Stimulated activated CD4-positive, alpha-beta T cell treated with anti-CD3 and anti-CD28 coated beads, TNF-alpha, amount 100 ng/mL, for 48 hours (primary cell): ENCODE measurements at regions not wholly inside any gene's neighbourhood (a gene's known extent, or its start where the extent isn't known, plus 50 kb on each side); places are given as distances from the start of the nearest gene placed in this dataset.

ENCODE experiments used
- DNase-seq, 3 donors: peaks; one replicate each; pipeline ENCODE4 v3.0.0-alpha.2; 2020; ENCODE audit warnings: low read depth in 3 of 3

DNA sequence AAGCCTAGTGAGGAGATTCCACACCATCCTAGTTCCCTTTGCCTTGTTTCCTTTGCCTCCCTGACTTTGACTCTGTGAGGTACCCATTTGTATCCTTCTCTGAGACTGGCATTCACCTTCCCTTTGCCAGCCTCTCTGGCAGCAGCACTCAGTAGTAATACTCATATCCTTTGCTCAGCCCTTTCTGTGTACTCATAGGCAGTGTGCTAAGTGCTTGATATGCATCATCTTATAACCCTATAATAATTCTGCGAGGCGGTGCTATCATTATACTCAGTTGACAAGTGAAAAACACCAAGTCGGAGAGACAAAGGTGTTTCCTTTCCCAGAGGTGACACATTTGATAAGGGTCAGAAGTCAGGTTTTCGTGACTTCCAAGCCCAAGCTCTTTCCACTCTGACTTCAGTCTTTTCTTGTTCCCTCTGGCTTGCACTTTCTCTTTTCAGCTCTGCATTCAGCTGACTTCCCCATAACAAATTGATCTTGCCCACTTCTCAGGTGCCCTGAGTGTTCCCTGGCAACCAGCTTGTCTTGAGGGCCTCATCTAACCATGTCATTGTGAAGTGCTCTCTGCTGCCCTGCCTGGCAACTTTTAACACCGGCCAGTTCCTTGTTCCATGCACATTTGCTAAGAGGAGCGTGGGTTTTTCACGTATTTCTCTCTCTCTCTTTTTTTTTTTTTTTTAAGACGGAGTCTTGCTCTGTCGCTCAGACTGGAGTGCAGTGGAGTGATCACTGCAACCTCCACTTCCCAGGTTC is 94.5 kb upstream of the UPP2 start:
- no peak for DNase-seq

DNA sequence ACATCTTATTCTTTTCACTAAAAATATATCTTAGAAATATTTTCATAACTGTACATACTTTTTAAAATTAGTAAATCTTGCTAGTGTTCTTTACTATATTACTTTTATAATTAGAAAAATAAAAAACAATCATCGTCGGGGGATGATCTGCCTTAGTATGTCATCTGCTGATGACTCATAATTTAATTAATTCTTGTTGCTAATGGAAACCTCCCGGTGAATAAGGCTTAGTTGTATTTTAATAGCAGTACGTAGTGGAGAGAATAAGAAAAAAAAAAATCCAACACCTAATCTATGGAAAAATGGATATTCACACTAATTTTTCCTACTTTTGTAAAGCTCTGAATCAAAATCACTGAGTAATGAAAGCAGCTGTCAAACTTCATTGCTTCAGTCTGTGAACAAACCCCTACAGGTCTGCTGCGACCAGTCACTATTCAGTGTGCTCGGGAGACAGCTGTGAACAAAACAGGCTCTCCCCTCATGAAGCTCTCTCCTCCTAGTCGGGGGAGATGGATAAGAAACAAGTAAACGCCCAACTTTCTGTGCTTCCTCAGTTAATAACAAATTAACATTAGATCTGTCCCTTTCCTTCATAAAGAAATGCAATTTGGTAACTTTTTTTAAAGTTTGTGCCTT is 97.4 kb upstream of the UPP2 start:
- DNase-seq: no peak

DNA sequence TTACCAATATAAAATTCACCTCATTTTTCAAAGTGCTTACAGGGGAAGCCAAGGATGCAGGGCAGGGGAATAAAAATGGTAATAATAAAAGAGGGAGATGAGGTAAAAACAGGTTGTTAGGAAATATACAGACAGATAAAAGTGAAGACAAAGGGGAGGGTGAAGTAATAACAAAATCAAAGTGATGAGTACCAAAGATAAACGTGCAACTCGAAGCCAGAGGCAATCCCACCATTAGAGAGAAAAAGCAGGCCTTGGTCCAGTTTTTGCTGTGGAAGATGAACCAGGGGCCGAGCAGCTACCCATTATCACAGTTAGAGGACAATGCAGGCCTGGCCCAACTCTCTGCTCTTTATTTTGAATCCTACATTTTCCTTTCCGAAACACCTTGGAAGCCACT is 99.6 kb upstream of the UPP2 start:
- no peak for DNase-seq

DNA sequence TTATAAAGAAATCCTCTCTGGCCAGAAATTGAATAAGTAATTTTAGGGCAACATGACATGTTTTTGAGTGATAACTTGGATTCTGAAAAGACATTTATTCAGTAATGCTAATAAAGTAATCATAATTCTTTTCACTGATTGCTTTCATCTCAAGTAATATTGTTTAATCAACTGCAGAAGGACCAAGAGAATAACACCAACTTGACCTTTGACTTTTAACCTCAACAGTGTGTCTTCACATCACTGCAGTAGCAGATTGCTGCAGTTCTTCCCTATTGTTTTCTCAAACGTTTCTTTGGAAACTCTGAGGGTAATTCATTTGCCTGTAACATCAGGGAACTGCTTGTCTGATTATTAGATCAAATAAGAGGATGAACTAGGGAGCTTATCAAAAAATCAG is 104.9 kb upstream of the UPP2 start:
- DNase-seq: no peak

DNA sequence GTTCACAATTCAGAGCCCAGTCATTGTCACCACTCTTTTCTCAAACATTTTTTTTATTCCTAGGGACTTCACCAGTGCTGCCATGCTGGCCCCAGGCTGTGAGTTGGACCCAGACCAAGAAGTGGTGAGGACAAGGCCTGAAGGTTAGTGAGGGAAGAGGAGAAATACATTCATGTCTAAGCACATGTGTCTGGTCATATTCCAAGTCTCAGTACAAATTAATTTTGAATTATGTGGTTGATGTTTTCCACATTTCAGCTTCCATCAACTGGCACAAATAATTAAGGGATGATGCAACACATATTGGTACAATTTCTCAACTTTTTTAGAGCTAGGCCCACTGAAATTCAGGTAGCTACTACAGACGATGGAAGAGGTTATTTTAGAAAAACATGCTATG is 106.6 kb upstream of the UPP2 start:
- DNase-seq: no peak

DNA sequence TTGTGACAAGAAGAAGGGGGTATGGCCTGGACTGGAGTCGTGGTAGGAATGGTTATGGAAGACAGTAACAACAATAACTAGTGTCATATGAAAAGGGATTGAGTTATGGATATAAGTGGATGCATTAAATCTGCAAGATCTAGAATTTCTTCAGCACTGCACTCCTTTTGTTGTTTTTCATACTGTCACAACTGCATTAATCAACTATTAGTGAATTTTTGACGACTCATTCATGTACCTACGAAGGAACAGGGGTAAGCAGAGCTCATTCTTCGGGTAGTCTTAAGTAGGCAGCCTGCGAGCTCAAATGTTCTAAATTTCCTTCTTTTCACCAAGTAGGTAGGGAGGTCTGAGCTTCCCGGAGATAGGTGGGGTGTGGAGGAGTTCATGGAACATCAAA is 109.7 kb upstream of the UPP2 start:
- DNase-seq: no peak

DNA sequence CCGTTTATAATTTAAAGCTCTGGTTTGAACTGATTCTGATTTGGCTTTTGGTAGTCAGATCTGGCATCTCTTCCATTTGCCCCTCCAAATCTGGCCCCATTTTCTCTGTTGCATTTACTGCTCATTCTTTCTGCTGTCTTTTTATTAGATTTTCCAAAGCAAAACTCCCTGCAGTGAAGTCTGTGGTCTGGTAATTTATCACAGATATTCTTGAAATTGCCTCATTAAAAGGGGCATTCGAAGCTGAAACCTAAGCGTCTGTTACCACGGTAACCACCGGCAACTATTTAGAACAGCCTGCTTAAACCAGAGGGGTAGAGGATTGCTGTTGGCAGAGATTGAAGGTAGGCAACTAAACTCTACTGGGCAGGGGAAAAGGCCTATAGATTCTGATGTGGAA is 111.5 kb upstream of the UPP2 start:
- DNase-seq: no peak

DNA sequence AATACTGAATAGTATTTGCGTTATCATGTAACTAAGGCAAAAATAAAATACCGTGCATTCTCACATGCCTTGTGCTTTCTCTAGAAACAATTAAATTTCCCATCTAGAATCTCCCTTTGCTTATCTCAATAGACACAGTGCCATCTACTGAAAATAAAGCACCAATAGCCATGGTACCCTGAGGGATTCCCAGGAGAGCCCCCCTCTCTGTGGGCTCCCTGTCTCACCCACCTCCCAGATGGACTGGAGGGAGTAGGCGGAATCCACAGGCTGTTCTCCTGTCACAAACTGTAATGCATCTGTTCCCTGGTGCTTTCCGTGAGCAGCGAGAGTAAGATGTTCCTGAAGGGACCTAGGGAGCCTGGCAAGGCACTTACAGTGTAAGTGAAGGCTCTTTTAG is 112.4 kb upstream of the UPP2 start:
- DNase-seq: no peak

DNA sequence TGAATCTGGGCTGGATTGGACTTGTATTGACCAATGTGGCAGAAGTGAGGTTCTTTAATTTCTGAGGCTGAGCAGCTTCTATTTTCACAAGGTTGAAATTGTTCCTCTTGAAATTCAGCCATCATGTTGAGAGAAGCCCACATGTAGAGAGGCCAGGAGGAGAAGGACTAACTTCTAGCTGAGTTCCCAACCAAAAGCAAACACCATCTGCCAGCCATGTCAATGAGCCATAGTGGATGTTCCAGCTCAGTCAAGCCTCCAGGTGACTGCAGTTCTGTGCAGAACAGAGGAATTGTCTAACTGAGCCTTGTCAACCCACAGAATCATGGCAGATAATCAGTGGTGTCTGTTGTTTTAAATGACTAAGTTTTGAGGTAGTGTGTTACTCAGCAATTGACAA is 110.6 kb upstream of the ACVR1 start:
- no peak for DNase-seq

DNA sequence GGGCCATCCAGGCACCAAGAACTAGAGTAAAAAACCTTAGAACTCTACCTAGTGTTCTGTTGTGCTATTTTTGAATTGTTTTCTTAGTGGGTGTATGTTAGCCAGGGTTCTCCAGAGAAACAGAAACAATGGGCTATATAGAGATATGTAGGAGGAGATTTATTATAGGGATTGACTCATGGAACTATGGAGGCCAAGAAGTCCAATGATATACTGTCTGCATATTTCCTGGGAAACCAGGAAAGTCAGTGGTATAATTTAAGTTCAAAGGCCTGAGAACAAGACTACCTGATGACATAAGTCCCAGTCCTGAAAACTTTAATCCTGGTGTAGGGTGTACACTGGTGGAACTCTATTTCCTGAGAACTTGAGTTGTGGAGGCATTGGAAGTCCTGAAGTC is 108.7 kb upstream of the ACVR1 start:
- DNase-seq: no peak

DNA sequence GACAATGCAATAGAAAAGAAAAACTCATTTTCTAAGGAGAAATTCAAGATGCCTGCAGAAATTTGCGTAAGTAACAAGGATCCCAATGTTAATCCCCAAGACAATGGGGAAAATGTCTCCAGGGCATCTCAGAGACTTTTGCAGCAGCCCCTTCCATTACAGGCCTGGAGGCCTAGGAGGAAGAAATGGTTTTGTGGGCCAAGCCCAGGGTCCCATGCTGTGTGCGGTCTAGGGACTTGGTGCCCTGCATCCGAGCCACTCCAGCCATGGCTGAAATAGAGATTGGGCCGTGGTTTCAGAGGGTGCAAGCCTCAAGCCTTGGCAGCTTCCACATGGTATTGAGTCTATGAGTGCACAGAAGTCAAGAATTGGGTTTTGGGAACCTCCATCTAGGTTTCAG is 103.9 kb upstream of the ACVR1 start:
- DNase-seq: no peak

DNA sequence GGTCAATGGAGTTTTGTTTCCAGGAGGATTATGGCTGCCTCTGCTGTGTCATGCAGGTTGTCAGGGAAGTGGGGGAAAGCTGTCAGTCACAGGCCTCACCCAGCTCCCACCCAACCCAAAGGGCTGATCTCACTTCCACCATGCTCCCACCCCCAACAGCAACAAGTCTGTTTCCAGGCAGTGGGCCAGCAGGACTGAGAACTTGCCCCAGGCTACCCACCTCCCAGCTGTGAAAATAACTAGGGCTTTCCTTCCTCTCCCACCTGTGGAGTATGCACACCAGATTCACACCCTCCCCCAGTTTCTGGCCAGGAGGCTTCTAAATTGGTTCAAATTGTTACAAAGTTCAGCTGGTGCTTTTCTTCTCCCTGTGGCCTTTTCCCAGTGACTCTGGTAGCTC is 95.6 kb upstream of the ACVR1 start:
- DNase-seq: no peak

DNA sequence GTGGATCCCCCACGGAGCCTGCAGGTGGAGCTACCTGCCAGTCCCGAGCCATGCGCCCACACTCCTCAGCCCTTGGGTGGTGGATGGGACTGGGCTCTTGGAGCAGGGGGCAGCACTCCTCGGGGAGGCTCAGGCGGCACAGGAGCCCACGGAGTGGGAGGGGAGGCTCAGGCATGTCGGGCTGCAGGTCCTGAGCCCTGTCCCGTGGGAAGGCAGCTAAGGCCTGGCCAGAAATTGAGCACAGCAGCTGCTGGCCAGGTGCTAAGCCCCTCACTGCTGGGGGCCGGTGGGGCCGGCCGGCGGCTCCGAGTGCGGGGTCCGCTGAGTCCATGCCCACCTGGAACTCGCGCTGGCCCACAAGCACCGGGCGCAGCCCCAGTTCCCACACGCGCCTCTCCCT is 91.7 kb upstream of the ACVR1 start:
- DNase-seq: no peak

DNA sequence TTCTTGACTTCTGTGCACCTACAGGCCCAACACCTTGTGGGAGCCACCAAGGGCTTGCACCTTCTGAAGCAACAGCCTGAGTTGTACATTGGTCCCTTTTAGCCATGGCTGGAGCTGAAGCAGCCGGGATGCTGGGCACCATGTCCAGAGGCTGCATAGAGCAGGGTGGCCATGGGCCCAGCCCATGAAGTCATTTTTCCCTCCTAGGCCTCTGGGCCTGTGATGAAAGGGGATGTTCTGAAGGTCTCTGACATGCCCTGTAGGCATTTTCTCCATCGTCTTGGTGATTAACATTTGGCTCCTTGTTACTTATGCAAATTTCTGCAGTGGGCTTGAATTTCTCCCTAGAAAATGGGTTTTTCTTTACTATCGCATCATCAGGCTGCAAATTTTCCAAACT is 83.1 kb upstream of the ACVR1 start:
- no peak for DNase-seq

DNA sequence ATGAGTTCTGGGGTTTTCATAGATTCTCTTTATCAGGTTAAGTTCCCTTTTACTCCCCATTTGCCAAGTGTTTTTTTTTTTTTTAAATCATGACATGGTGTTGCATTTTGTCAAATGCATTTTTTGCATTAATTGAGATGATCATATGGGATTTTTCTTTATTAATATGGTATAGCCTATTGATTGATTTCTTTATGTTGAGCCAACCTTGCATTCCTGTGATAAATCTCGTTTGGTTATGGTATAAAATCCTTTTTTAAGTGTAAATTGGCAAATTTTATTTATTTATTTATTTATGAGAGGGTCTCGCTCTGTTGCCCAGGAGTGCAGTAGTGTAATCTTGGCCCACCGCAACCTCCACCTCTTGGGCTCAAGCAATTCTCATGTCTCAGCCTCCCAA is 81.5 kb upstream of the ACVR1 start:
- no peak for DNase-seq

DNA sequence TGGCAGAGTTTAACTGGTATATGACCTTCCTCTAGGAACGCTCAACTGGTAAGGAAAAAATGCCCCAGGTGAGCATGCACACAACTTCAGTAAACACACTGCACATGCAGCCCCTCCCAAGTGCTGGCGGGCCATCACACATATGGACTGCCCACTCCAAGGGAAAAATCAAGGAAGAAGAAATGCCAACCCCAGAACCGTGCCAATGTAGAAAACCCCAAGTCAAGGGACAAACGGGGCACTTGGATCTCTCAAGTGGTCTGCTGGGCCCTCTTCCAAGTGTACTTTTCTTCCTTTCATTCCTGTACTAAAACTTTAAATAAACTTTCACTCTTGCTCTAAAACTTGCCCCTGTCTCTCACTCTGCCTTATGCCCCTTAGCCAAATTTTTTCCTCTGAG is 76.4 kb upstream of the ACVR1 start:
- DNase-seq: no peak

DNA sequence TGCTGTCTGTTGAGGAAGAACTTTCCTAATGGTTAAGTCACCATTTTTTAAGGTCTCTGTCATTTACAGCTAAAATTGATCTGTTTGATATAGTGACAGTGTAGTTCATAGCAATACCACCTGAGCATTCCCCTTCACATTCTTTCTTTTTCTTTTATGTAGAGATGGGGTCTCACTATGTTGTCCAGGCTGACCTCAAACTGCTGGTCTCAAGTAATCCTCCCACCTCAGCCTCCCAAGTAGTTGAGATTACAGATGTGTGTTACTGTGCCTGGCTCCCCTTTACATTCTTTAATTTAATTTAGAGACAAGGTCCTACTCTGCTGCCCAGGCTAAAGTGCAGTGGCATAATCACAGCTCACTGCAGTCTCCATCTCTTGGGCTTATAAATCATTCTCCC is 72.7 kb upstream of the ACVR1 start:
- DNase-seq: no peak

DNA sequence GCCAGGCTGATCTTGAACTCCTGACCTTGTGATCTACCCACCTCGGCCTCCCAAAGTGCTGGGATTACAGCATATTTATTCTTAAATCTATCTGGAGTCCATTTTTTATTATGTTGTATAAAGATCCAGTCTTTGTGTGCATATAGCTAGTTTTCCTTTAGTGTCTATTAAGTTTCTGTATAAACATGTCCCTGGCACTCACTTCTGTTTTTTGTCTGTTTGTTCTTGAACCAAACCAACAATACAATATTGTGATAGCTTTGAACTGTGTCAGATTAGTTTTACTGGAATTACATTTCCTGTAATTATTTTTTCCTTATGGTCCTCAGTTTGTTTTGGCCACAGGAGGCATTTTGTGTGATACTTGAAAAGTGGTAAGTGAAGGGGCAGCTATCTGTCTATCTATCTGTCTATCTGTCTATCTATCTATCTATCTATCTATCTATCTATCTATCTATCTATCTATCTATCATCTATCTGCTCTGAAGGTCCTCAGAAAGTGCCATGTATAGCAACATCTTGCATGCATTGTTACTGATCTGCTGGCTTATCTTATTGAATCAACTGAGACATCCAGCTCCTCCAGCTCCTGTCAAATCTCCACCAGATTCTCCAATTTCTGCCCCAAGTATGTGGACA is 70.9 kb upstream of the ACVR1 start:
- DNase-seq: no peak

DNA sequence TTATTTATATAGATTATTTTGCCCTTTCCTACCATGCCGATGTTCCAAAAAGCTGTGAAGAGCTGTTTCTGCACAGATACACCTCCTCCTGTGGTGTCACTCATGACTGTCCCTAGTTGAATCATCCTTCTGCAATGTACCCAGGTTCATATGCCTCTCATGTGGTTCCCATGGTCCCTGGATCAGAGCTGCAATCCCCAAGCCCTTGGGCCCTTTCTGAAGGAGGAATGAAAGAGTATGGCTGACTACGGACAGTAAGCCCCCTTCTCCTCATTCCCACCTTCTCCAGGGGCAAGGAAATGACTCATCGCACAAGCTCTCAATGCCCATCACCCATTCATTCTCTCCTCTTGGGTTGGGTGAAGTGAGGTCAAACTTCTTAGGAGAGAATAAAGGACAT is 63.9 kb upstream of the ACVR1 start:
- no peak for DNase-seq

DNA sequence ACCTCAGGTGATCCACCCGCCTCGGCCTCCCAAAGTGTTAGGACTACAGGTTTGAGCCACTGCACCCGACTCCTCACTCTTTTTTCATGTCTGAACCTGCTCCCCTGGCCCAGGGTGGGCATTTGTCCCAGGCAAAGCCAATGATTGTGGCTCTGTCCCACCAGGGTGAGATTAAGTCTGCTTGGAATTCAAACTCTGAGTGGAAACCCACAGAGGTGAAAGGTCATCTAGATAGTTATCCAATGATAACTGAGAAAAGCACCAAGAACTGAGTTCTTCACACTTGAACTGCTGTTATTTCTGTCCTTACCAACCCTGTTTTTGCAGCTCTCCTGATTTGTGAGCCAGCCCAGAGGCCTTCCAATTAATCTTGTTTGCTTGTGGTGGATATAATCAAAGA is 62.4 kb upstream of the ACVR1 start:
- no peak for DNase-seq

DNA sequence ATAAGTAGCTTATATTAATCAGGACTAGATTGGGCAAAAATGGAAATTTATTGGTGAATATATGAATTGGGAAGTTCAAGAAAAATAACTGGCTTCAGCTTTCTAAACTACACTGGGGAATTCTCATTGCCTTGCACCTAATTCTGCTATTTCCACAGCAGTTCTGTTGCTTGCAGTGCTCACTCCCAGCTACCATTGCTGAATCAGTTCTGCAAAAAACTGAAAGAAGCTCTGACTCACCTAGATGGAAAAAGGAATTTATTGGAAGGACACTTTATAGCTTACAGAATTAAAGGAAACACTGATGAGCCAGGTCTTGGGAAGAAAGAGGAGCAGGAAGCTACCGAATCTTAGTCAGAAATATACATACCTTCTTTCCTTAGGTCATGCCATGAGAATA is 60.3 kb upstream of the ACVR1 start:
- no peak for DNase-seq

DNA sequence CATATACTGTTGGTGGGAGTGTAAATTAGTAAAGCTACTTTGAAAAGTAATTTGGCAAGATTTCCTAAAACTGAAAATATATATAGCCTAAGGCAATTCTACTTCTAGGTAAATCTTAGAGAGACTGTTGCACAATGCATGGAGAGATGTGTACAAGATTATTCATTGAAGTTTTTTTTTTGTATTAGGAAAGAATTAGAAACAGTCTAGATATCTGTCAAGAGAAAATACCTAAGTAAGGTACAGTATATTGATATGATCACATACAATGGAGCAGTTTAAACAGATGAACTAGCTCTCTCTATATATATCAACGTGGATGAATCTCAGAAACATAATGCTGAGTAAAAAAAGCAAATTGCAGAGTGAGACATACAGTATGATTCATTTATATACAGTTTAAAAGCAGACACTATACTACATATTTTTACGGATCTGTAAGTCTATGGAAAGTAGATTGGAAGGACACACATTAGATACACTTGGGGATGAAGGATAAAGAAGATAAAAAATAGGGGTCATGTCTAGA is 59.3 kb upstream of the ACVR1 start:
- no peak for DNase-seq

DNA sequence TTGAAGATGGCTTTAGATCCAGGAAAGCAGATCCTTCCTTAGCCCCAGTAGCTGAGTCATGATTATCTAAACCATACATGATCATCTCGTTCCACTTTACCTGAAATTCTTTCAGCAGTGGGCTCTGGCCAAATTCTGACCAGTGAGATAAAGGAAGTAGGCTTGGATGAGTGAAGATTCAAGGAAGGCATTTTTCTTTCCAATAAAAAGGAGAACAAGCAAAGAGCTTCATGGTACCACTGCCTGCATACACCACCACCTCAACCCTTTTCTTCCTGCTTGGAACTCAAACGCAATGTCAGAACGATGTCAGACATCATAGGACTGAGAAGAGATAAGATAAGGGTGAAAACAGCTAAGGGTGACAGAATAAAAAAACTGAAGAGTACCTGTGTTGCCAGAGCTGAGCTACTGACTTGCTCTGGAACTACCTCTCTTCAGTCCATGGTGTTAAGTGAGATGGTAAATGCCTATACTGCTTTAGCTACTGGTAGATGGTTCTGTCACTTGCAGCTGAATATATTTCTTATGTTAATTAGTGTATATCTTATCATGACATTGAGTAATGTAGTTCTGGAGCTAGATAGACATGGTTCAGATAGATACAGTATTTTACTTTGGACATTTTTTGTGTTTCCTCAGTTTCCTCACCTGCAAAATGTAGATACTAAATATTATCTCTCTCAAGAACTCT is 58.7 kb upstream of the ACVR1 start:
- no peak for DNase-seq
